ENCODE measurements at regions not wholly inside any gene's neighbourhood (a gene's known extent, or its start where the extent isn't known, plus 50 kb on each side); places are given as distances from the start of the nearest gene placed in this dataset.

DNA sequence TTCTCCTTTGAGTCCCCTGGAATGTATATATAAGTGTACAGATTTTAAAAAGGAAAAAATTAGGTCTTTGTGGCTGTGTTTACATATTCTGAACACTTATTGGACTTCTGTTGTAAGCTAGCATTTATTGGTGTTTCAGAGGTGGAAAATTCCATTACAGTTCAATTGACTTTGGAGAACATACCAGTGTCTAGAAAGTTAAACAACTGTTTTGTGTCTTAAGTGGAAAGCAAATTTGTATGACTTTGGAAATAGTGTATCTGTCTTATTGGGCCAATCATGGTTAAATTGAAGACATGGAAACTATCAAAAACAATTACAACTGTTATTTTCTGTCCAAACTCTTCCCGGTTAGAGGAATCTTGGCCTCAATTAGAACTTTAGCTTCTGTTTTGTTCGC lies 265.0 kb upstream of the C2CD4B start:
- TF ChIP-seq, protein P1, sequence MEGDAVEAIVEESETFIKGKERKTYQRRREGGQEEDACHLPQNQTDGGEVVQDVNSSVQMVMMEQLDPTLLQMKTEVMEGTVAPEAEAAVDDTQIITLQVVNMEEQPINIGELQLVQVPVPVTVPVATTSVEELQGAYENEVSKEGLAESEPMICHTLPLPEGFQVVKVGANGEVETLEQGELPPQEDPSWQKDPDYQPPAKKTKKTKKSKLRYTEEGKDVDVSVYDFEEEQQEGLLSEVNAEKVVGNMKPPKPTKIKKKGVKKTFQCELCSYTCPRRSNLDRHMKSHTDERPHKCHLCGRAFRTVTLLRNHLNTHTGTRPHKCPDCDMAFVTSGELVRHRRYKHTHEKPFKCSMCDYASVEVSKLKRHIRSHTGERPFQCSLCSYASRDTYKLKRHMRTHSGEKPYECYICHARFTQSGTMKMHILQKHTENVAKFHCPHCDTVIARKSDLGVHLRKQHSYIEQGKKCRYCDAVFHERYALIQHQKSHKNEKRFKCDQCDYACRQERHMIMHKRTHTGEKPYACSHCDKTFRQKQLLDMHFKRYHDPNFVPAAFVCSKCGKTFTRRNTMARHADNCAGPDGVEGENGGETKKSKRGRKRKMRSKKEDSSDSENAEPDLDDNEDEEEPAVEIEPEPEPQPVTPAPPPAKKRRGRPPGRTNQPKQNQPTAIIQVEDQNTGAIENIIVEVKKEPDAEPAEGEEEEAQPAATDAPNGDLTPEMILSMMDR (IDR thresholded peaks at IDR 0.05; ENCODE audit: poor library complexity): no peak
- no peak for TF ChIP-seq EZH2 (IDR thresholded peaks at IDR 0.05; ENCODE audit: borderline replicate concordance)
- no peak for TF ChIP-seq EZH2phosphoT487 (IDR thresholded peaks at IDR 0.05; ENCODE audit: low read depth, severe bottlenecking, unreplicated experiment)
- H3K79me2 ChIP-seq: peaks cover 54% of the 10 kb centered on the region
- H3K9me2 ChIP-seq (replicated peaks; ENCODE audit: insufficient read depth): no peaks in the 10 kb centered on the region
- H3K4me2 ChIP-seq: peak overlapping the region; percentile 3
- H2AFZ ChIP-seq: no peak overlapping the region
- no peaks in the 10 kb centered on the region for H4K20me1 ChIP-seq (ENCODE audit: insufficient read depth, poor library complexity, severe bottlenecking)
- peaks cover 34% of the 10 kb centered on the region for H3K4me1 ChIP-seq (ENCODE audit: insufficient read depth)
- no peaks in the 10 kb centered on the region for H3K27me3 ChIP-seq
- H3K36me3 ChIP-seq (replicated peaks; ENCODE audit: insufficient read depth, low read depth): no peaks in the 10 kb centered on the region
- no peaks in the 10 kb centered on the region for H3K9me3 ChIP-seq (ENCODE audit: low read depth)
- WGBS (ENCODE audit: low lambda C conversion rate, missing lambda C conversion rate): 67% methylated on average over 2 of the region's 2 CpGs
- H3K4me3 ChIP-seq: no peak overlapping the region
- DNase-seq (ENCODE audit: low spot score): no peak
- peak overlapping the region; percentile 25 for H3K27ac ChIP-seq

DNA sequence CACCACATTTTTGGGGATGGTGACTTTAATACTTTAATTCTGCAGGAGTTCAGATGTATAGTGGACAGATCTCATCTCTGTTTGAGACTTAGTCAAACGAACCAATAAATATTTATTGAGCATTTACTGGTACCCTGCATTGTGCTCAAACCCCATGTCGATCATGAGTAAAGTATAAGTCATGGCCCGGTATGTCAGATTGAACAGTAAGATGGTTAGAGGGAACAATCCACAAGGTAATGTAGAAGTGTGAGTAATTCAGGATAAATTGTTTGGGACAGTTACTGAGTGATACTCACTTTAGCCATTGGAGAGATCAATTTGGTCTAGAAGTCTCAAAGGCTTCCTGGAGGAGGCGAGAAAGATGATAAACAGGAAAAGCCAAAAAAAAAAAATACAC lies 265.5 kb upstream of the C2CD4B start:
- H3K9me2 ChIP-seq (replicated peaks; ENCODE audit: insufficient read depth): no peaks in the 10 kb centered on the region
- no peaks in the 10 kb centered on the region for H3K36me3 ChIP-seq (replicated peaks; ENCODE audit: insufficient read depth, low read depth)
- no peak overlapping the region for H3K4me2 ChIP-seq
- no peak overlapping the region for H3K4me3 ChIP-seq
- no peak overlapping the region for H3K27ac ChIP-seq
- peaks cover 55% of the 10 kb centered on the region for H3K79me2 ChIP-seq
- no peaks in the 10 kb centered on the region for H4K20me1 ChIP-seq (ENCODE audit: insufficient read depth, poor library complexity, severe bottlenecking)
- peaks cover 34% of the 10 kb centered on the region for H3K4me1 ChIP-seq (ENCODE audit: insufficient read depth)
- H3K9me3 ChIP-seq (ENCODE audit: low read depth): no peaks in the 10 kb centered on the region
- TF ChIP-seq, protein P1 (IDR thresholded peaks at IDR 0.05; ENCODE audit: poor library complexity): no peak
- TF ChIP-seq EZH2 (IDR thresholded peaks at IDR 0.05; ENCODE audit: borderline replicate concordance): no peak
- no peak for TF ChIP-seq EZH2phosphoT487 (IDR thresholded peaks at IDR 0.05; ENCODE audit: low read depth, severe bottlenecking, unreplicated experiment)
- DNase-seq (ENCODE audit: low spot score): no peak
- H3K27me3 ChIP-seq: no peaks in the 10 kb centered on the region
- 87% methylated on average over 4 of the region's 4 CpGs for WGBS (ENCODE audit: low lambda C conversion rate, missing lambda C conversion rate)
- no peak overlapping the region for H2AFZ ChIP-seq

DNA sequence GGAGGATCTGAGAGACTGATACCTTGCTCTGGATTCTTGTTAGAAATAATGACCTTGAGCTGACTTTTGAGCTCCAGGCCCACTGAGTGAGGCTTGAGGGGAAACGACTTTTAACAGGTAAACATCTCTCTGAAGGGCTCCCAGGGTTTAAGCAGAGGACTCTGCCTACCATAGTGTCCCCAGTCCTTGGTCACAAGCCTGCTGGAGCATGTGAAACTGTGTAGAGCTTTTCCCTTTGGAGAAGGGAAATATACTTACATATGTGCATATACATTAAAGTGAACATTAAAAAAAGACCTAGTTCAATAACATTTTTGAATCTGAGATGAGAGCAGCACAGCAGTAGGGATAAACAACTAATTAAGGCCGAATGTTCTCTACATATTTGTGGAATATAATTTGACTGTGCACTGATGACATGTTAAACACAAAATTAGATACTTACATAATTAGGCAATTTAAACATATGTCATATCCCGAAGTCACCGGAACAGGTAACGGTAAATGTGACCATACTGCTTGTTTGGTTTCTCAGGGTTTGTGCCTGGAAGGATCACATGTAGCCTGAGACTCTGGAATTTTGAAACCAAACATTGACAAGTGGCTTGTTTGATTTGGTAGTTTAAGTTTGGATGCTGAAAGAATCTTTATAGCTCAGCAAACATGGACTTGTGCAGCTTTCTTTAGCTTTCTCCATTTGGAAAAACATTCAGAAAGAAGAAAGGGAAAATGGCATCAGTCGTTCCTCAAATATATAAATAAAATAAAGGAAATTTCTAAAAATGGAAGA lies 266.1 kb upstream of the C2CD4B start:
- 65% methylated on average over 6 of the region's 6 CpGs for WGBS (ENCODE audit: low lambda C conversion rate, missing lambda C conversion rate)
- peaks cover 57% of the 10 kb centered on the region for H3K79me2 ChIP-seq
- H3K9me2 ChIP-seq (replicated peaks; ENCODE audit: insufficient read depth): no peaks in the 10 kb centered on the region
- H3K4me3 ChIP-seq: no peak overlapping the region
- no peak overlapping the region for H2AFZ ChIP-seq
- no peaks in the 10 kb centered on the region for H4K20me1 ChIP-seq (ENCODE audit: insufficient read depth, poor library complexity, severe bottlenecking)
- peaks cover 34% of the 10 kb centered on the region for H3K4me1 ChIP-seq (ENCODE audit: insufficient read depth)
- no peak for DNase-seq (ENCODE audit: low spot score)
- H3K27ac ChIP-seq: peak overlapping the region; percentile 31
- no peaks in the 10 kb centered on the region for H3K9me3 ChIP-seq (ENCODE audit: low read depth)
- H3K27me3 ChIP-seq: no peaks in the 10 kb centered on the region
- H3K4me2 ChIP-seq: no peak overlapping the region
- TF ChIP-seq, protein P1 (IDR thresholded peaks at IDR 0.05; ENCODE audit: poor library complexity): no peak
- TF ChIP-seq EZH2phosphoT487 (IDR thresholded peaks at IDR 0.05; ENCODE audit: low read depth, severe bottlenecking, unreplicated experiment) (no peak), EZH2 (IDR thresholded peaks at IDR 0.05; ENCODE audit: borderline replicate concordance) (no peak)
- H3K36me3 ChIP-seq (replicated peaks; ENCODE audit: insufficient read depth, low read depth): no peaks in the 10 kb centered on the region
